ENCODE measurements at regions not wholly inside any gene's neighbourhood (a gene's known extent, or its start where the extent isn't known, plus 50 kb on each side); places are given as distances from the start of the nearest gene placed in this dataset.

- no peak for TF ChIP-seq CTCF (IDR thresholded peaks at IDR 0.05)
- no peak for TF ChIP-seq POLR2AphosphoS5 (IDR thresholded peaks at IDR 0.05; ENCODE audit: insufficient read depth in 1 of 2, low read depth in 1 of 2)
Measured at GRCh38 chr3:162365066-162365719, 868.6 kb downstream of the OTOL1 start.
